OCI-LY3 (cell line): ENCODE measurements at regions not wholly inside any gene's neighbourhood (a gene's known extent, or its start where the extent isn't known, plus 50 kb on each side); places are given as distances from the start of the nearest gene placed in this dataset.

Experiments used
- EZH2phosphoT487 ChIP-seq: fragments of 200-600 bp; shearing (Covaris generic); IDR thresholded peaks from 2 replicates; pipeline ENCODE4 v1.6.1; 2018; ENCODE audit warnings: antibody characterized with exemption, mixed run types, low read depth
- TF ChIP-seq, protein P1 (sequence below): fragments of 200-600, 300-600 bp; sonication (generic); IDR thresholded peaks from 2 replicates; pipeline ENCODE4 v1.5.1; 2014; ENCODE audit warnings: antibody characterized with exemption, low read length, low read depth

GRCh38 chr7:81260152-81260551 lies 341.3 kb upstream of the SEMA3C start:
- TF ChIP-seq, protein P1, sequence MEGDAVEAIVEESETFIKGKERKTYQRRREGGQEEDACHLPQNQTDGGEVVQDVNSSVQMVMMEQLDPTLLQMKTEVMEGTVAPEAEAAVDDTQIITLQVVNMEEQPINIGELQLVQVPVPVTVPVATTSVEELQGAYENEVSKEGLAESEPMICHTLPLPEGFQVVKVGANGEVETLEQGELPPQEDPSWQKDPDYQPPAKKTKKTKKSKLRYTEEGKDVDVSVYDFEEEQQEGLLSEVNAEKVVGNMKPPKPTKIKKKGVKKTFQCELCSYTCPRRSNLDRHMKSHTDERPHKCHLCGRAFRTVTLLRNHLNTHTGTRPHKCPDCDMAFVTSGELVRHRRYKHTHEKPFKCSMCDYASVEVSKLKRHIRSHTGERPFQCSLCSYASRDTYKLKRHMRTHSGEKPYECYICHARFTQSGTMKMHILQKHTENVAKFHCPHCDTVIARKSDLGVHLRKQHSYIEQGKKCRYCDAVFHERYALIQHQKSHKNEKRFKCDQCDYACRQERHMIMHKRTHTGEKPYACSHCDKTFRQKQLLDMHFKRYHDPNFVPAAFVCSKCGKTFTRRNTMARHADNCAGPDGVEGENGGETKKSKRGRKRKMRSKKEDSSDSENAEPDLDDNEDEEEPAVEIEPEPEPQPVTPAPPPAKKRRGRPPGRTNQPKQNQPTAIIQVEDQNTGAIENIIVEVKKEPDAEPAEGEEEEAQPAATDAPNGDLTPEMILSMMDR, result no peak
- TF ChIP-seq EZH2phosphoT487, result no peak
